ENCODE measurements at regions not wholly inside any gene's neighbourhood (a gene's known extent, or its start where the extent isn't known, plus 50 kb on each side); places are given as distances from the start of the nearest gene placed in this dataset.
"Not testable (repeated sequence)": the region's sequence is repeated elsewhere in the genome, so short reads cannot be mapped to it uniquely, and the experiment has no call there.

GRCh38 chr14:94836849-94837248 is 66.9 kb upstream of the GSC start:
- DNase-seq (ENCODE audit: low spot score): no peak

GRCh38 chr14:94833633-94834032 is 63.7 kb upstream of the GSC start:
- DNase-seq (ENCODE audit: low spot score): no peak

- no peak for DNase-seq (ENCODE audit: low spot score)
These were observed 61.2 kb upstream of the GSC start for GRCh38 chr14:94831085-94831484.

GRCh38 chr14:94827711-94828447 is 58.0 kb upstream of the GSC start:
- DNase-seq (ENCODE audit: low spot score): peak; percentile 15

- no peak for DNase-seq (ENCODE audit: low spot score)
These were observed 56.9 kb upstream of the GSC start for GRCh38 chr14:94826774-94827173.

GRCh38 chr14:94823556-94824341 is 53.8 kb upstream of the GSC start:
- DNase-seq (ENCODE audit: low spot score): no peak

GRCh38 chr14:94821705-94822104 is 51.8 kb upstream of the GSC start:
- DNase-seq (ENCODE audit: low spot score): no peak

GRCh38 chr14:94820932-94821331 is 51.0 kb upstream of the GSC start:
- DNase-seq (ENCODE audit: low spot score): not testable (repeated sequence)
